Trophoblast cell (in vitro differentiated cells and primary cell): ENCODE measurements at regions not wholly inside any gene's neighbourhood (a gene's known extent, or its start where the extent isn't known, plus 50 kb on each side); places are given as distances from the start of the nearest gene placed in this dataset.

Source experiments
- DNase-seq, 2 donors: peaks; one replicate each; pipeline ENCODE4 v3.0.0-alpha.2; 2016
- H2AFZ ChIP-seq: 2 replicates; pipeline ENCODE4 v1.6.1; 2013; ENCODE audit warnings: low read length, moderate library complexity, mild to moderate bottlenecking; ENCODE audit not compliant: insufficient read depth, poor library complexity
- H2AK5ac ChIP-seq: 2 replicates; pipeline ENCODE4 v1.6.1; 2013; ENCODE audit warnings: mild to moderate bottlenecking, low read length
- H2BK120ac ChIP-seq: 2 replicates; pipeline ENCODE4 v1.6.1; 2013; ENCODE audit warnings: low read length, mild to moderate bottlenecking, moderate library complexity; ENCODE audit not compliant: insufficient read depth, poor library complexity
- H2BK12ac ChIP-seq: 2 replicates; pipeline ENCODE4 v1.6.1; 2013; ENCODE audit warnings: mild to moderate bottlenecking, low read length, moderate library complexity
- H2BK5ac ChIP-seq: 2 replicates; pipeline ENCODE4 v1.6.1; 2013; ENCODE audit warnings: low read length, low read depth, moderate library complexity, mild to moderate bottlenecking; ENCODE audit not compliant: poor library complexity
- H3K14ac ChIP-seq: 2 replicates; pipeline ENCODE4 v1.6.1; 2013; ENCODE audit warnings: mild to moderate bottlenecking, low read length
- H3K18ac ChIP-seq: 2 replicates; pipeline ENCODE4 v1.6.1; 2013; ENCODE audit warnings: mild to moderate bottlenecking, low read length
- H3K23ac ChIP-seq: 2 replicates; pipeline ENCODE4 v1.6.1; 2013; ENCODE audit warnings: low read length
- H3K27ac ChIP-seq: 2 replicates; pipeline ENCODE4 v1.5.1; 2013; ENCODE audit warnings: low read depth, mild to moderate bottlenecking, inconsistent platforms, low read length, moderate library complexity
- H3K27me3 ChIP-seq: 2 replicates; pipeline ENCODE4 v1.6.1; 2013; ENCODE audit warnings: inconsistent platforms, mild to moderate bottlenecking, low read length, moderate library complexity; ENCODE audit not compliant: insufficient read depth
- H3K36me3 ChIP-seq, 2 experiments: 1 replicate in 1 of 2; 2 replicates in 1 of 2; pipeline ENCODE4 v1.6.1; 2013; ENCODE audit warnings: low read length in 2 of 2, mild to moderate bottlenecking in 2 of 2, moderate library complexity in 1 of 2; ENCODE audit not compliant: insufficient read depth in 2 of 2, control insufficient read depth in 1 of 2
- H3K4ac ChIP-seq: 2 replicates; pipeline ENCODE4 v1.6.1; 2013; ENCODE audit warnings: low read depth, mild to moderate bottlenecking, low read length, moderate library complexity
- H3K4me1 ChIP-seq, 2 experiments: 1 replicate in 1 of 2; 2 replicates in 1 of 2; pipeline ENCODE4 v1.6.1; 2013; ENCODE audit warnings: low read length in 2 of 2, mild to moderate bottlenecking in 2 of 2, moderate library complexity in 1 of 2; ENCODE audit not compliant: insufficient read depth in 2 of 2, control insufficient read depth in 1 of 2
- H3K4me2 ChIP-seq: 2 replicates; pipeline ENCODE4 v1.6.1; 2013; ENCODE audit warnings: inconsistent platforms, mild to moderate bottlenecking, low read length, moderate library complexity
- H3K4me3 ChIP-seq: 2 replicates; pipeline ENCODE4 v1.5.1; 2013; ENCODE audit warnings: mild to moderate bottlenecking, low read depth, low read length, inconsistent platforms
- H3K79me1 ChIP-seq: one replicate; pipeline ENCODE4 v1.6.1; 2013; ENCODE audit warnings: low read length
- H3K79me2 ChIP-seq: 2 replicates; pipeline ENCODE4 v1.6.1; 2013; ENCODE audit warnings: low read length, mild to moderate bottlenecking; ENCODE audit not compliant: control insufficient read depth, insufficient read depth, poor library complexity
- H3K9ac ChIP-seq: 2 replicates; pipeline ENCODE4 v1.6.1; 2013; ENCODE audit warnings: mild to moderate bottlenecking, low read length
- H3K9me3 ChIP-seq: 2 replicates; pipeline ENCODE4 v1.6.1; 2013; ENCODE audit warnings: low read depth, mild to moderate bottlenecking, control low read depth, inconsistent platforms, low read length; ENCODE audit not compliant: insufficient read depth
- H4K12ac ChIP-seq: 2 replicates; pipeline ENCODE4 v1.6.1; 2013; ENCODE audit warnings: low read depth, mild to moderate bottlenecking, low read length, moderate library complexity
- H4K8ac ChIP-seq: 2 replicates; pipeline ENCODE4 v1.6.1; 2013; ENCODE audit warnings: low read depth, mild to moderate bottlenecking, low read length, moderate library complexity
- H4K91ac ChIP-seq: one replicate; pipeline ENCODE4 v1.6.1; 2013; ENCODE audit warnings: low read depth, mild to moderate bottlenecking, low read length, moderate library complexity
- WGBS: extraction: QIAGEN DNeasy Blood & Tissue Kit; methylation state at CpG from one replicate; pipeline ENCODE4 v1.1.7; 2013; ENCODE audit warnings: missing lambda C conversion rate; ENCODE audit not compliant: insufficient read length, insufficient coverage; ENCODE audit errors: extremely low coverage; 5-methylcytosine and 5-hydroxymethylcytosine counted together

- Histone ChIP-seq H3K4me2 (no peak overlapping the region), H3K79me2 (no peaks in the 10 kb centered on the region), H2BK120ac (no peak overlapping the region), H3K18ac (no peak overlapping the region), H2AK5ac (no peak overlapping the region), H3K27me3 (no peaks in the 10 kb centered on the region), H3K9ac (no peak overlapping the region), H4K91ac (no peak overlapping the region), H4K12ac (no peak overlapping the region), H3K14ac (no peak overlapping the region), H2BK12ac (no peak overlapping the region), H3K4ac (no peak overlapping the region), H4K8ac (no peak overlapping the region), H3K9me3 (no peaks in the 10 kb centered on the region), H3K23ac (no peak overlapping the region), H2AFZ (no peak overlapping the region), H3K4me1 (no peaks in the 10 kb centered on the region), H3K36me3 (no peaks in the 10 kb centered on the region), H3K4me3 (no peak overlapping the region), H3K79me1 (no peaks in the 10 kb centered on the region), H3K27ac (no peak overlapping the region), H2BK5ac (no peak overlapping the region)
- DNase-seq = no peak
These were observed 659.6 kb downstream of the TMTC2 start for GRCh38 chr12:83346333-83346732.

GRCh38 chr12:83343767-83344166 is 657.1 kb downstream of the TMTC2 start:
- Histone ChIP-seq H2BK12ac (no peak overlapping the region), H3K9me3 (no peaks in the 10 kb centered on the region), H3K27ac (no peak overlapping the region), H4K8ac (no peak overlapping the region), H3K79me1 (no peaks in the 10 kb centered on the region), H3K14ac (no peak overlapping the region), H2BK5ac (no peak overlapping the region), H3K4me1 (no peaks in the 10 kb centered on the region), H3K4ac (no peak overlapping the region), H3K23ac (no peak overlapping the region), H4K12ac (no peak overlapping the region), H2AK5ac (no peak overlapping the region), H3K18ac (no peak overlapping the region), H3K4me2 (no peak overlapping the region), H2BK120ac (no peak overlapping the region), H3K36me3 (no peaks in the 10 kb centered on the region), H2AFZ (no peak overlapping the region), H4K91ac (no peak overlapping the region), H3K79me2 (no peaks in the 10 kb centered on the region), H3K9ac (no peak overlapping the region), H3K4me3 (no peak overlapping the region), H3K27me3 (no peaks in the 10 kb centered on the region)
- no peak for DNase-seq

- H3K36me3 ChIP-seq = no peaks in the 10 kb centered on the region
- H2BK5ac ChIP-seq = no peak overlapping the region
- H3K79me2 ChIP-seq = no peaks in the 10 kb centered on the region
- H4K91ac ChIP-seq = no peak overlapping the region
- H3K27me3 ChIP-seq = no peaks in the 10 kb centered on the region
- H3K4me3 ChIP-seq = no peak overlapping the region
- no peak overlapping the region for H3K23ac ChIP-seq
- no peak for DNase-seq
- H3K9ac ChIP-seq = no peak overlapping the region
- H2BK12ac ChIP-seq = no peak overlapping the region
- no peak overlapping the region for H2BK120ac ChIP-seq
- no peak overlapping the region for H3K18ac ChIP-seq
- H3K4me1 ChIP-seq = no peaks in the 10 kb centered on the region
- H3K14ac ChIP-seq = no peak overlapping the region
- no peak overlapping the region for H2AK5ac ChIP-seq
- no peak overlapping the region for H3K4me2 ChIP-seq
- H4K12ac ChIP-seq = no peak overlapping the region
- no peaks in the 10 kb centered on the region for H3K79me1 ChIP-seq
- no peak overlapping the region for H3K27ac ChIP-seq
- H4K8ac ChIP-seq = no peak overlapping the region
- no peak overlapping the region for H3K4ac ChIP-seq
- no peak overlapping the region for H2AFZ ChIP-seq
- no peaks in the 10 kb centered on the region for H3K9me3 ChIP-seq
- no CpG with 5 or more reads among the region's 2 CpGs for WGBS
These were observed 649.0 kb downstream of the TMTC2 start for GRCh38 chr12:83335748-83336147.

- no peak overlapping the region for H3K4me3 ChIP-seq
- no peaks in the 10 kb centered on the region for H3K4me1 ChIP-seq
- no peaks in the 10 kb centered on the region for H3K27me3 ChIP-seq
- H3K23ac ChIP-seq = no peak overlapping the region
- no peak overlapping the region for H3K14ac ChIP-seq
- no peak overlapping the region for H2BK120ac ChIP-seq
- no peak overlapping the region for H3K9ac ChIP-seq
- H3K79me2 ChIP-seq = no peaks in the 10 kb centered on the region
- H3K36me3 ChIP-seq = no peaks in the 10 kb centered on the region
- H2BK5ac ChIP-seq = no peak overlapping the region
- no peaks in the 10 kb centered on the region for H3K9me3 ChIP-seq
- DNase-seq = no peak
- no peak overlapping the region for H2AK5ac ChIP-seq
- H3K79me1 ChIP-seq = no peaks in the 10 kb centered on the region
- H3K4me2 ChIP-seq = no peak overlapping the region
- H3K27ac ChIP-seq = no peak overlapping the region
- H4K8ac ChIP-seq = no peak overlapping the region
- no peak overlapping the region for H4K91ac ChIP-seq
- H2AFZ ChIP-seq = no peak overlapping the region
- no peak overlapping the region for H2BK12ac ChIP-seq
- no peak overlapping the region for H4K12ac ChIP-seq
- H3K18ac ChIP-seq = no peak overlapping the region
- no peak overlapping the region for H3K4ac ChIP-seq
These were observed 640.0 kb downstream of the TMTC2 start for GRCh38 chr12:83326666-83327065.

- H3K4me3 ChIP-seq = no peak overlapping the region
- H2AK5ac ChIP-seq = no peak overlapping the region
- no peak overlapping the region for H2AFZ ChIP-seq
- H4K12ac ChIP-seq = no peak overlapping the region
- H3K9ac ChIP-seq = no peak overlapping the region
- no peaks in the 10 kb centered on the region for H3K4me1 ChIP-seq
- no peak overlapping the region for H3K14ac ChIP-seq
- no peak overlapping the region for H3K4ac ChIP-seq
- H3K27me3 ChIP-seq = no peaks in the 10 kb centered on the region
- H3K27ac ChIP-seq = no peak overlapping the region
- H3K79me2 ChIP-seq = no peaks in the 10 kb centered on the region
- H3K18ac ChIP-seq = no peak overlapping the region
- no peaks in the 10 kb centered on the region for H3K9me3 ChIP-seq
- no peak overlapping the region for H2BK5ac ChIP-seq
- H3K4me2 ChIP-seq = no peak overlapping the region
- H4K91ac ChIP-seq = no peak overlapping the region
- no peaks in the 10 kb centered on the region for H3K79me1 ChIP-seq
- H3K36me3 ChIP-seq = no peaks in the 10 kb centered on the region
- no CpG with 5 or more reads among the region's 1 CpG for WGBS
- H2BK12ac ChIP-seq = no peak overlapping the region
- no peak for DNase-seq
- no peak overlapping the region for H4K8ac ChIP-seq
- H2BK120ac ChIP-seq = no peak overlapping the region
- H3K23ac ChIP-seq = no peak overlapping the region
These were observed 637.2 kb downstream of the TMTC2 start for GRCh38 chr12:83323866-83324265.
